ENCODE measurements at regions not wholly inside any gene's neighbourhood (a gene's known extent, or its start where the extent isn't known, plus 50 kb on each side); places are given as distances from the start of the nearest gene placed in this dataset.

DNA sequence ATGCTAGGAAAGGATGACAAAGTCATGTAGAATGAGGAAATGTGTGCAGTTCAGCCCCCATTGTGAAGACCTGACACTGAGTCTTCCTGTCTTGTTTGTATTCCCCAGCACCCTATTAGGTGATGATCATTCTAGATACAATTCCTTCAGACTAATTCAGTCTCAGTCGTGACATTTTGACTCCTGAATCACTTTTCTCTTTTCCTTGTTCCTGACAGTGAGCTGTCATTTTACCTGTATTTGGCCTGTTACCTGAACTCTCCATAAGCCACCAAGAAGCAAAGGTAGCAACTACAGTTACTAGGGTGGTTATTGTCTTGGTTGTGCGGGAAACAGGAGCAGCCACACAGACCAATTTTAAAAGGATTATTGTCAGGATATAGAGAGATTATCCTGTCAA, 111.4 kb upstream of the TAC1 start:
- TF ChIP-seq, protein P1, sequence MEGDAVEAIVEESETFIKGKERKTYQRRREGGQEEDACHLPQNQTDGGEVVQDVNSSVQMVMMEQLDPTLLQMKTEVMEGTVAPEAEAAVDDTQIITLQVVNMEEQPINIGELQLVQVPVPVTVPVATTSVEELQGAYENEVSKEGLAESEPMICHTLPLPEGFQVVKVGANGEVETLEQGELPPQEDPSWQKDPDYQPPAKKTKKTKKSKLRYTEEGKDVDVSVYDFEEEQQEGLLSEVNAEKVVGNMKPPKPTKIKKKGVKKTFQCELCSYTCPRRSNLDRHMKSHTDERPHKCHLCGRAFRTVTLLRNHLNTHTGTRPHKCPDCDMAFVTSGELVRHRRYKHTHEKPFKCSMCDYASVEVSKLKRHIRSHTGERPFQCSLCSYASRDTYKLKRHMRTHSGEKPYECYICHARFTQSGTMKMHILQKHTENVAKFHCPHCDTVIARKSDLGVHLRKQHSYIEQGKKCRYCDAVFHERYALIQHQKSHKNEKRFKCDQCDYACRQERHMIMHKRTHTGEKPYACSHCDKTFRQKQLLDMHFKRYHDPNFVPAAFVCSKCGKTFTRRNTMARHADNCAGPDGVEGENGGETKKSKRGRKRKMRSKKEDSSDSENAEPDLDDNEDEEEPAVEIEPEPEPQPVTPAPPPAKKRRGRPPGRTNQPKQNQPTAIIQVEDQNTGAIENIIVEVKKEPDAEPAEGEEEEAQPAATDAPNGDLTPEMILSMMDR (IDR thresholded peaks at IDR 0.05; ENCODE audit: low read length) = no peak
- TF ChIP-seq EZH2 (optimal IDR thresholded peaks at IDR 0.05; ENCODE audit: low read depth, low read length) = no peak
- TF ChIP-seq EZH2phosphoT487 (IDR thresholded peaks at IDR 0.05; ENCODE audit: low read length) = no peak

Measured in MM.1S (cell line).